ENCODE measurements at regions not wholly inside any gene's neighbourhood (a gene's known extent, or its start where the extent isn't known, plus 50 kb on each side); places are given as distances from the start of the nearest gene placed in this dataset.

- FAIRE-seq = no peak
- ATAC-seq = no peak
- no peak overlapping the region for H3K4me2 ChIP-seq
- peaks cover 8% of the 10 kb centered on the region; the same call in 1 of the 3 replicates for H3K4me1 ChIP-seq
- ChIA-PET CTCF (interaction anchor here (0.8 to 1.2 kb wide), 2 partner anchors 71 to 254 kb away, joined by 3 read pairs; no protein-coding TSS in a partner anchor), POLR2A (no interaction called here)
- no peak overlapping the region for H3K4me3 ChIP-seq
- no peak for DNase-seq (ENCODE audit: low read depth in 1 of 2, low spot score in 1 of 2)
- WGBS (ENCODE audit: missing lambda C conversion rate) = 55% methylated on average over 3 of the region's 3 CpGs
- TF ChIP-seq POLR2AphosphoS2 (conservative IDR thresholded peaks at IDR 0.05; ENCODE audit: low read length) (no peak), RNF2 (IDR thresholded peaks at IDR 0.05; ENCODE audit: borderline replicate concordance, low read depth) (no peak), FOSB (CRISPR knock-in tag; IDR thresholded peaks at IDR 0.05) (no peak), POLR2A (IDR thresholded peaks at IDR 0.05; ENCODE audit: low read length) (no peak), BCL3 (IDR thresholded peaks at IDR 0.05) (no peak), CHD4 (IDR thresholded peaks at IDR 0.05; ENCODE audit: borderline replicate concordance) (no peak), NPAS2 (CRISPR knock-in tag; IDR thresholded peaks at IDR 0.05; ENCODE audit: borderline replicate concordance) (no peak), NFE2L2 (conservative IDR thresholded peaks at IDR 0.05; ENCODE audit: low read length) (no peak), MAX (IDR thresholded peaks at IDR 0.05) (no peak), KDM5A (IDR thresholded peaks at IDR 0.05) (no peak), CBX8 (IDR thresholded peaks at IDR 0.05) (no peak), PHF8 (IDR thresholded peaks at IDR 0.05; ENCODE audit: borderline replicate concordance, low read depth) (no peak), KDM1A (IDR thresholded peaks at IDR 0.05; ENCODE audit: low read depth) (no peak), TFCP2L1 (CRISPR knock-in tag; IDR thresholded peaks at IDR 0.05) (no peak), CEBPB (IDR thresholded peaks at IDR 0.05) (no peak), RARB (CRISPR knock-in tag; IDR thresholded peaks at IDR 0.05) (no peak), ZSCAN20 (CRISPR knock-in tag; IDR thresholded peaks at IDR 0.05) (no peak), FOSL2 (IDR thresholded peaks at IDR 0.05) (no peak), FOSL2 (CRISPR knock-in tag; IDR thresholded peaks at IDR 0.05) (no peak)
- no peaks in the 10 kb centered on the region for H3K9me3 ChIP-seq
- no peak overlapping the region for H3K27ac ChIP-seq
These were observed 129.6 kb upstream of the IFNGR1 start for GRCh38 chr6:137348777-137349176.

- TF ChIP-seq EHF (CRISPR knock-in tag; IDR thresholded peaks at IDR 0.05) (no peak), MYC (IDR thresholded peaks at IDR 0.05; ENCODE audit: borderline replicate concordance, low read length) (no peak), ZNF302 (CRISPR knock-in tag; IDR thresholded peaks at IDR 0.05) (no peak)
- 68% methylated on average over 3 of the region's 3 CpGs for WGBS (ENCODE audit: missing lambda C conversion rate)
- peaks cover 3% of the 10 kb centered on the region; the same call in 1 of the 3 replicates for H3K4me1 ChIP-seq
- no peak overlapping the region for H3K27ac ChIP-seq
- POLR2A ChIA-PET = no interaction called here
- H3K9me3 ChIP-seq = no peaks in the 10 kb centered on the region
- DNase-seq (ENCODE audit: low read depth in 1 of 2, low spot score in 1 of 2) (no peak), ATAC-seq (no peak), FAIRE-seq (no peak)
- CTCF ChIA-PET = no interaction called here
- peak overlapping the region; percentile 64 for H3K4me2 ChIP-seq
- H3K4me3 ChIP-seq = no peak overlapping the region
These were observed 124.1 kb upstream of the IFNGR1 start for GRCh38 chr6:137343241-137343640.

- Histone ChIP-seq H3K4me2 (peak overlapping the region; percentile 64), H3K9me3 (no peaks in the 10 kb centered on the region), H3K27ac (peak overlapping the region in 1 of 2 experiments; percentile 51; a peak in 1 of 6 replicates), H3K4me1 (peaks cover 3% of the 10 kb centered on the region; the same call in 1 of the 3 replicates), H3K4me3 (peak overlapping the region; percentile 20; the same call in 2 of the 3 replicates)
- peak in 1 of 2 experiments; percentile 37; a peak in 1 of 6 replicates for ATAC-seq
- WGBS (ENCODE audit: missing lambda C conversion rate) = 33% methylated on average over 11 of the region's 12 CpGs
- CTCF ChIA-PET = interaction anchor here (0.6 to 1.5 kb wide), 5 partner anchors 8 to 299 kb away, joined by 3 to 4 read pairs (median 3); no protein-coding TSS in a partner anchor
- FAIRE-seq = no peak
- POLR2A ChIA-PET = no interaction called here
- DNase-seq (ENCODE audit: low read depth in 1 of 2, low spot score in 1 of 2) = peak in 1 of 2 experiments; percentile 5
- TF ChIP-seq ESRRA (IDR thresholded peaks at IDR 0.05; ENCODE audit: borderline replicate concordance, low read length) = no peak
- no peak for TF ChIP-seq ELK1 (IDR thresholded peaks at IDR 0.05; ENCODE audit: low read depth, low read length)
- TF ChIP-seq HMGXB4 (CRISPR knock-in tag; IDR thresholded peaks at IDR 0.05; ENCODE audit: borderline replicate concordance) = no peak
- TF ChIP-seq EP300 (IDR thresholded peaks at IDR 0.05) = no peak
- TF ChIP-seq FOSL2 (IDR thresholded peaks at IDR 0.05) = no peak
- no peak for TF ChIP-seq FOSL2 (CRISPR knock-in tag; IDR thresholded peaks at IDR 0.05)
- no peak for TF ChIP-seq USF2 (IDR thresholded peaks at IDR 0.05)
- no peak for TF ChIP-seq NPAS2 (CRISPR knock-in tag; IDR thresholded peaks at IDR 0.05; ENCODE audit: borderline replicate concordance)
- no peak for TF ChIP-seq TFCP2L1 (CRISPR knock-in tag; IDR thresholded peaks at IDR 0.05)
- TF ChIP-seq KDM1A (IDR thresholded peaks at IDR 0.05; ENCODE audit: low read depth) = no peak
- TF ChIP-seq GATA3 (IDR thresholded peaks at IDR 0.05; ENCODE audit: borderline replicate concordance) = no peak
- no peak for TF ChIP-seq EHF (CRISPR knock-in tag; IDR thresholded peaks at IDR 0.05)
- TF ChIP-seq ZC3H11A (IDR thresholded peaks at IDR 0.05) = no peak
- TF ChIP-seq MAZ (IDR thresholded peaks at IDR 0.05; ENCODE audit: borderline replicate concordance, low read depth, low read length) = no peak
- TF ChIP-seq CBX8 (IDR thresholded peaks at IDR 0.05) = no peak
- TF ChIP-seq CHD4 (IDR thresholded peaks at IDR 0.05; ENCODE audit: borderline replicate concordance) = no peak
- TF ChIP-seq HEYL (CRISPR knock-in tag; IDR thresholded peaks at IDR 0.05) = no peak
These were observed 123.5 kb upstream of the IFNGR1 start for GRCh38 chr6:137342607-137343190.
